ENCODE measurements at regions not wholly inside any gene's neighbourhood (a gene's known extent, or its start where the extent isn't known, plus 50 kb on each side); places are given as distances from the start of the nearest gene placed in this dataset.

GRCh38 chr9:80078826-80079225 lies 507.1 kb downstream of the TLE4 start:
- intact Hi-C loops (cut with DNase I; ENCODE audit: low total_unique reads): no loop called here
- 74 to 81% methylated on average over 1 of the region's 1 CpG for WGBS, 2 donors
- no peak for DNase-seq (ENCODE audit: low spot score in 2 of 2)
- H3K4me3 ChIP-seq (ENCODE audit: low read depth, poor library complexity, severe bottlenecking): no peak overlapping the region
- no peak for TF ChIP-seq POLR2A (IDR thresholded peaks at IDR 0.05)

GRCh38 chr9:80077059-80077458 lies 505.3 kb downstream of the TLE4 start:
- TF ChIP-seq POLR2A (IDR thresholded peaks at IDR 0.05) (no peak), CTCF (IDR thresholded peaks at IDR 0.05) (no peak)

GRCh38 chr9:80076162-80076561 lies 504.4 kb downstream of the TLE4 start:
- WGBS, 2 donors: 53 to 64% methylated on average over 4 of the region's 4 CpGs
- TF ChIP-seq POLR2A (IDR thresholded peaks at IDR 0.05) (no peak), CTCF (IDR thresholded peaks at IDR 0.05) (no peak)

More at GRCh38 chr9:80077059-80077458, 505.3 kb downstream of the TLE4 start:
- intact Hi-C loops (cut with DNase I; ENCODE audit: low total_unique reads): no loop called here
- no peak for DNase-seq (ENCODE audit: low spot score in 2 of 2)
- no peak overlapping the region for H3K4me3 ChIP-seq (ENCODE audit: low read depth, poor library complexity, severe bottlenecking)
- WGBS, 2 donors: 86 to 89% methylated on average over 3 of the region's 3 CpGs

GRCh38 chr9:80074439-80074838 lies 502.7 kb downstream of the TLE4 start:
- DNase-seq (ENCODE audit: low spot score in 2 of 2): no peak
- no peak for TF ChIP-seq POLR2A (IDR thresholded peaks at IDR 0.05)
- intact Hi-C loops (cut with DNase I; ENCODE audit: low total_unique reads): no loop called here
- 21 to 32% methylated on average over 5 of the region's 5 CpGs for WGBS, 2 donors
- H3K4me3 ChIP-seq (ENCODE audit: low read depth, poor library complexity, severe bottlenecking): no peak overlapping the region

More at GRCh38 chr9:80076162-80076561, 504.4 kb downstream of the TLE4 start:
- intact Hi-C loops (cut with DNase I; ENCODE audit: low total_unique reads): no loop called here
- H3K4me3 ChIP-seq (ENCODE audit: low read depth, poor library complexity, severe bottlenecking): no peak overlapping the region
- DNase-seq (ENCODE audit: low spot score in 2 of 2): no peak

- H3K4me3 ChIP-seq (ENCODE audit: low read depth, poor library complexity, severe bottlenecking): no peak overlapping the region
- intact Hi-C loops (cut with DNase I; ENCODE audit: low total_unique reads): no loop called here
- no peak for DNase-seq (ENCODE audit: low spot score in 2 of 2)
- WGBS, 2 donors: 74 to 85% methylated on average over 3 of the region's 3 CpGs
- TF ChIP-seq POLR2A (IDR thresholded peaks at IDR 0.05) (no peak), CTCF (IDR thresholded peaks at IDR 0.05) (no peak)
Measured at GRCh38 chr9:80072451-80072850, 500.7 kb downstream of the TLE4 start.

- intact Hi-C loops (cut with DNase I; ENCODE audit: low total_unique reads): no loop called here
- no peak for DNase-seq (ENCODE audit: low spot score in 2 of 2)
- no peak overlapping the region for H3K4me3 ChIP-seq (ENCODE audit: low read depth, poor library complexity, severe bottlenecking)
- WGBS, 2 donors: 88 to 89% methylated on average over 3 of the region's 3 CpGs
- TF ChIP-seq CTCF (IDR thresholded peaks at IDR 0.05): no peak
Measured at GRCh38 chr9:80070071-80070742, 498.4 kb downstream of the TLE4 start.

- 40% methylated on average over 5 of the region's 5 CpGs for WGBS, 2 donors
- intact Hi-C loops (cut with DNase I; ENCODE audit: low total_unique reads): no loop called here
- TF ChIP-seq CTCF (IDR thresholded peaks at IDR 0.05) (no peak), POLR2A (IDR thresholded peaks at IDR 0.05) (no peak)
- no peak for DNase-seq (ENCODE audit: low spot score in 2 of 2)
- no peak overlapping the region for H3K4me3 ChIP-seq (ENCODE audit: low read depth, poor library complexity, severe bottlenecking)
Measured at GRCh38 chr9:80066931-80067330, 495.2 kb downstream of the TLE4 start.
